ENCODE measurements at regions not wholly inside any gene's neighbourhood (a gene's known extent, or its start where the extent isn't known, plus 50 kb on each side); places are given as distances from the start of the nearest gene placed in this dataset.
"Not testable (repeated sequence)": the region's sequence is repeated elsewhere in the genome, so short reads cannot be mapped to it uniquely, and the experiment has no call there.

- CTCF ChIA-PET, result no interaction called here
- TF ChIP-seq CTCF (IDR thresholded peaks at IDR 0.05; ENCODE audit: insufficient read depth, low read depth, low read length), result no peak
- POLR2A ChIA-PET, result no interaction called here
- no peak for DNase-seq (ENCODE audit: low read depth)
- Histone ChIP-seq H3K36me3 (ENCODE audit: control insufficient read depth, insufficient read depth, low read length) (no peaks in the 10 kb centered on the region), H3K27me3 (ENCODE audit: control insufficient read depth, insufficient read depth, low read length) (no peaks in the 10 kb centered on the region), H3K4me3 (ENCODE audit: low read depth, low read length) (no peak overlapping the region)
These were observed 67.1 kb upstream of the UBE2E2 start for GRCh38 chr3:23136054-23136453.

GRCh38 chr3:23144051-23144450 is 59.1 kb upstream of the UBE2E2 start:
- CTCF ChIA-PET; H3K27me3 ChIP-seq (ENCODE audit: control insufficient read depth, insufficient read depth, low read length); H3K4me3 ChIP-seq (ENCODE audit: low read depth, low read length); DNase-seq (ENCODE audit: low read depth); H3K36me3 ChIP-seq (ENCODE audit: control insufficient read depth, insufficient read depth, low read length); POLR2A ChIA-PET: not testable (repeated sequence)

GRCh38 chr3:23146163-23146562 is 57.0 kb upstream of the UBE2E2 start:
- no peak for DNase-seq (ENCODE audit: low read depth)
- CTCF ChIA-PET, result no interaction called here
- H3K36me3 ChIP-seq (ENCODE audit: control insufficient read depth, insufficient read depth, low read length), result no peaks in the 10 kb centered on the region
- no peak overlapping the region for H3K4me3 ChIP-seq (ENCODE audit: low read depth, low read length)
- POLR2A ChIA-PET, result no interaction called here
- no peak for TF ChIP-seq CTCF (IDR thresholded peaks at IDR 0.05; ENCODE audit: insufficient read depth, low read depth, low read length)
- peaks cover 3% of the 10 kb centered on the region for H3K27me3 ChIP-seq (ENCODE audit: control insufficient read depth, insufficient read depth, low read length)

GRCh38 chr3:23152989-23153388 is 50.1 kb upstream of the UBE2E2 start:
- Histone ChIP-seq H3K27me3 (ENCODE audit: control insufficient read depth, insufficient read depth, low read length) (peaks cover 1% of the 10 kb centered on the region), H3K4me3 (ENCODE audit: low read depth, low read length) (no peak overlapping the region), H3K36me3 (ENCODE audit: control insufficient read depth, insufficient read depth, low read length) (no peaks in the 10 kb centered on the region)
- TF ChIP-seq CTCF (IDR thresholded peaks at IDR 0.05; ENCODE audit: insufficient read depth, low read depth, low read length), result no peak
- ChIA-PET POLR2A (no interaction called here), CTCF (no interaction called here)
- no peak for DNase-seq (ENCODE audit: low read depth)

Measured in BJ (cell line).